ENCODE measurements at regions not wholly inside any gene's neighbourhood (a gene's known extent, or its start where the extent isn't known, plus 50 kb on each side); places are given as distances from the start of the nearest gene placed in this dataset.

GRCh38 chr5:91283899-91284298 lies 99.2 kb downstream of the ARRDC3 start:
- TF ChIP-seq, protein P1, sequence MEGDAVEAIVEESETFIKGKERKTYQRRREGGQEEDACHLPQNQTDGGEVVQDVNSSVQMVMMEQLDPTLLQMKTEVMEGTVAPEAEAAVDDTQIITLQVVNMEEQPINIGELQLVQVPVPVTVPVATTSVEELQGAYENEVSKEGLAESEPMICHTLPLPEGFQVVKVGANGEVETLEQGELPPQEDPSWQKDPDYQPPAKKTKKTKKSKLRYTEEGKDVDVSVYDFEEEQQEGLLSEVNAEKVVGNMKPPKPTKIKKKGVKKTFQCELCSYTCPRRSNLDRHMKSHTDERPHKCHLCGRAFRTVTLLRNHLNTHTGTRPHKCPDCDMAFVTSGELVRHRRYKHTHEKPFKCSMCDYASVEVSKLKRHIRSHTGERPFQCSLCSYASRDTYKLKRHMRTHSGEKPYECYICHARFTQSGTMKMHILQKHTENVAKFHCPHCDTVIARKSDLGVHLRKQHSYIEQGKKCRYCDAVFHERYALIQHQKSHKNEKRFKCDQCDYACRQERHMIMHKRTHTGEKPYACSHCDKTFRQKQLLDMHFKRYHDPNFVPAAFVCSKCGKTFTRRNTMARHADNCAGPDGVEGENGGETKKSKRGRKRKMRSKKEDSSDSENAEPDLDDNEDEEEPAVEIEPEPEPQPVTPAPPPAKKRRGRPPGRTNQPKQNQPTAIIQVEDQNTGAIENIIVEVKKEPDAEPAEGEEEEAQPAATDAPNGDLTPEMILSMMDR (IDR thresholded peaks at IDR 0.05; ENCODE audit: control insufficient read depth, insufficient read depth, low read depth, low read length, missing control alignments), result no peak
- H3K4me3 ChIP-seq (ENCODE audit: control insufficient read depth, low read depth, low read length), result no peak overlapping the region
- DNase-seq (ENCODE audit: low read depth), result peak; percentile 86

- TF ChIP-seq, protein P1 (IDR thresholded peaks at IDR 0.05; ENCODE audit: control insufficient read depth, insufficient read depth, low read depth, low read length, missing control alignments), result no peak
- H3K4me3 ChIP-seq (ENCODE audit: control insufficient read depth, low read depth, low read length), result no peak overlapping the region
- DNase-seq (ENCODE audit: low read depth), result no peak
Observed at GRCh38 chr5:91283326-91283725, 99.8 kb downstream of the ARRDC3 start.

- TF ChIP-seq, protein P1 (IDR thresholded peaks at IDR 0.05; ENCODE audit: control insufficient read depth, insufficient read depth, low read depth, low read length, missing control alignments), result no peak
- no peak overlapping the region for H3K4me3 ChIP-seq (ENCODE audit: control insufficient read depth, low read depth, low read length)
- DNase-seq (ENCODE audit: low read depth), result no peak
Observed at GRCh38 chr5:91282210-91282609, 100.9 kb downstream of the ARRDC3 start.

- TF ChIP-seq, protein P1 (IDR thresholded peaks at IDR 0.05; ENCODE audit: control insufficient read depth, insufficient read depth, low read depth, low read length, missing control alignments), result no peak
- H3K4me3 ChIP-seq (ENCODE audit: control insufficient read depth, low read depth, low read length), result no peak overlapping the region
- DNase-seq (ENCODE audit: low read depth), result peak; percentile 95
Observed at GRCh38 chr5:91281401-91281800, 101.7 kb downstream of the ARRDC3 start.

GRCh38 chr5:91280362-91281269 lies 102.5 kb downstream of the ARRDC3 start:
- TF ChIP-seq, protein P1 (IDR thresholded peaks at IDR 0.05; ENCODE audit: control insufficient read depth, insufficient read depth, low read depth, low read length, missing control alignments), result no peak
- DNase-seq (ENCODE audit: low read depth), result peak; percentile 96
- H3K4me3 ChIP-seq (ENCODE audit: control insufficient read depth, low read depth, low read length), result peak overlapping the region; percentile 38

- no peak for DNase-seq (ENCODE audit: low read depth)
- TF ChIP-seq, protein P1 (IDR thresholded peaks at IDR 0.05; ENCODE audit: control insufficient read depth, insufficient read depth, low read depth, low read length, missing control alignments), result no peak
- no peak overlapping the region for H3K4me3 ChIP-seq (ENCODE audit: control insufficient read depth, low read depth, low read length)
Observed at GRCh38 chr5:91277840-91278239, 105.3 kb downstream of the ARRDC3 start.
